Mucosa of descending colon (tissue), 3 donors: ENCODE measurements at regions not wholly inside any gene's neighbourhood (a gene's known extent, or its start where the extent isn't known, plus 50 kb on each side); places are given as distances from the start of the nearest gene placed in this dataset.
"Not testable (repeated sequence)": the region's sequence is repeated elsewhere in the genome, so short reads cannot be mapped to it uniquely, and the experiment has no call there.

Experiments used
- ATAC-seq: fragments of 200-7000 bp; cut with Tn5 transposase; one replicate; pipeline ENCODE4 v1.9.1; 2020; ENCODE audit warnings: mild to moderate bottlenecking, moderate library complexity
- DNase-seq, 3 donors: peaks; one replicate each; pipeline ENCODE4 v3.0.0-alpha.2; 2020
- H3K36me3 ChIP-seq: fragments of 200-600 bp; one replicate; pipeline ENCODE4 v1.8.0; 2021; ENCODE audit warnings: low read depth, mild to moderate bottlenecking
- H3K4me1 ChIP-seq: fragments of 200-600 bp; one replicate; pipeline ENCODE4 v1.8.0; 2021; ENCODE audit warnings: low read depth, mild to moderate bottlenecking
- H3K4me3 ChIP-seq: fragments of 200-600 bp; one replicate; pipeline ENCODE4 v1.8.0; 2021; ENCODE audit warnings: mild to moderate bottlenecking
- H3K9me3 ChIP-seq: fragments of 200-600 bp; one replicate; pipeline ENCODE4 v1.8.0; 2021; ENCODE audit warnings: mild to moderate bottlenecking
- intact Hi-C, 2 donors: fragments of 100-400 bp; cut with DNase I in 1 of 2; cut with micrococcal nuclease in 1 of 2; formaldehyde crosslinking; loops; one replicate each; pipeline versions ENCODE4 v1.11.0 to v1.11.1; 2022; cut with DNase I, micrococcal nuclease
- TF ChIP-seq, protein P1 (sequence below): fragments of 200-600 bp; IDR thresholded peaks from one replicate; pipeline ENCODE4 v1.8.0; 2022; ENCODE audit warnings: antibody characterized with exemption, mild to moderate bottlenecking
- donor health status: DM: no; HTN: no; CAD: no; lungs with moderate emphysema.
- donor health status: DM: no; HTN: no; CAD: no.
- donor health status: DM: no; HTN: yes; CAD: no.

GRCh38 chr3:8317661-8318649 is 183.7 kb upstream of the LMCD1 start:
- DNase-seq: no peak
- TF ChIP-seq, protein P1, sequence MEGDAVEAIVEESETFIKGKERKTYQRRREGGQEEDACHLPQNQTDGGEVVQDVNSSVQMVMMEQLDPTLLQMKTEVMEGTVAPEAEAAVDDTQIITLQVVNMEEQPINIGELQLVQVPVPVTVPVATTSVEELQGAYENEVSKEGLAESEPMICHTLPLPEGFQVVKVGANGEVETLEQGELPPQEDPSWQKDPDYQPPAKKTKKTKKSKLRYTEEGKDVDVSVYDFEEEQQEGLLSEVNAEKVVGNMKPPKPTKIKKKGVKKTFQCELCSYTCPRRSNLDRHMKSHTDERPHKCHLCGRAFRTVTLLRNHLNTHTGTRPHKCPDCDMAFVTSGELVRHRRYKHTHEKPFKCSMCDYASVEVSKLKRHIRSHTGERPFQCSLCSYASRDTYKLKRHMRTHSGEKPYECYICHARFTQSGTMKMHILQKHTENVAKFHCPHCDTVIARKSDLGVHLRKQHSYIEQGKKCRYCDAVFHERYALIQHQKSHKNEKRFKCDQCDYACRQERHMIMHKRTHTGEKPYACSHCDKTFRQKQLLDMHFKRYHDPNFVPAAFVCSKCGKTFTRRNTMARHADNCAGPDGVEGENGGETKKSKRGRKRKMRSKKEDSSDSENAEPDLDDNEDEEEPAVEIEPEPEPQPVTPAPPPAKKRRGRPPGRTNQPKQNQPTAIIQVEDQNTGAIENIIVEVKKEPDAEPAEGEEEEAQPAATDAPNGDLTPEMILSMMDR: no peak
- H3K36me3 ChIP-seq: no peaks in the 10 kb centered on the region
- ATAC-seq: no peak
- no peaks in the 10 kb centered on the region for H3K4me1 ChIP-seq
- intact Hi-C loops: no loop called here
- H3K9me3 ChIP-seq: no peaks in the 10 kb centered on the region
- no peak overlapping the region for H3K4me3 ChIP-seq

GRCh38 chr3:8319935-8320634 is 181.5 kb upstream of the LMCD1 start:
- Histone ChIP-seq H3K36me3 (no peaks in the 10 kb centered on the region), H3K4me3 (no peak overlapping the region), H3K9me3 (no peaks in the 10 kb centered on the region), H3K4me1 (no peaks in the 10 kb centered on the region)
- TF ChIP-seq, protein P1: no peak
- intact Hi-C loops: no loop called here
- no peak for DNase-seq
- no peak for ATAC-seq

- no peak for ATAC-seq
- TF ChIP-seq, protein P1: no peak
Observed at GRCh38 chr3:8320711-8321458, 180.7 kb upstream of the LMCD1 start.

GRCh38 chr3:8324747-8325146 is 176.9 kb upstream of the LMCD1 start:
- Histone ChIP-seq H3K36me3 (no peaks in the 10 kb centered on the region), H3K9me3 (no peaks in the 10 kb centered on the region), H3K4me1 (no peaks in the 10 kb centered on the region), H3K4me3 (no peak overlapping the region)
- TF ChIP-seq, protein P1: no peak
- ATAC-seq: peak; percentile 39
- DNase-seq: peak in 2 of 3 donors; percentile 35 to 43
- intact Hi-C loops: no loop called here

More at GRCh38 chr3:8320711-8321458, 180.7 kb upstream of the LMCD1 start:
- intact Hi-C loops: no loop called here
- Histone ChIP-seq H3K36me3 (no peaks in the 10 kb centered on the region), H3K4me3 (no peak overlapping the region), H3K9me3 (no peaks in the 10 kb centered on the region), H3K4me1 (no peaks in the 10 kb centered on the region)
- DNase-seq: no peak

DNA sequence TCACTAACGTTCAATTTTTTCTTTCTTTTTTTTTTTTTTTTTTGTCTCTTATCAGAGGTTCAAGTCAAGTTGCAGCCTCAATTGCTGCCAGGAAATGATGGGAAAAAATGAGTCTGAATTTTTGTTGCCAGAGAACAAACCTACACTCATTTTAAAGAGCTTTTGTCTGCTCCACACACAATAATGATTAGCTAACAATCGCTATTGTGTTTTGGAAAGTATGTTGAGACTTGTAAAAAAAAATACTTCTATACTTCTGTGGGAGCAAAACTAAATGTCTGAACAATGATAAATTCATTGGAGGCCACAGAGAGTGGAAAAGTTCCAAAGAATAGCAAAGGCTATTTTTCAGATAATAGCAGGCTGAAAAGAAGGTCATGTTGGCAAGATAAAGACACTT is 176.3 kb upstream of the LMCD1 start:
- Histone ChIP-seq H3K4me3 (no peak overlapping the region), H3K9me3 (no peaks in the 10 kb centered on the region), H3K36me3 (no peaks in the 10 kb centered on the region), H3K4me1 (no peaks in the 10 kb centered on the region)
- TF ChIP-seq, protein P1: no peak
- intact Hi-C loops: no loop called here
- ATAC-seq (no peak), DNase-seq (no peak)

DNA sequence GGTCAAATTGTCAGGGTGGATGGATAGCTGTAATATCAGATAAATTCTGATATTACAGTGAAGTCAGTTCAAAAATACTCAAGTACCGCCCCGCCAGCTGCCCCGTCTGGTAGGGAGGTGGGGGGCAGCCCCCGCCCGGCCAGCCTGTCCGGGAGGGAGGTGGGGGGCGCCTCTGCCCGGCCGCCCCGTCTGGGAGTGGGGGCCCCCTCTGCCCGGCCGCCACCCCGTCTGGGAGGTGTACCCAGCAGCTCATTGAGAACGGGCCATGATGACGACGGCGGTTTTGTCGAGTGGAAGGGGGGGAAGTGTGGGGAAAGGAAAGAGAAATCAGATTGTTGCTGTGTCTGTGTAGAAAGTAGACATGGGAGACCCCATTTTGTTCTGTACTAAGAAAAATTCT is 175.8 kb upstream of the LMCD1 start:
- peak in 1 of 3 donors; percentile 41 for DNase-seq
- intact Hi-C loops, H3K4me1 ChIP-seq, H3K9me3 ChIP-seq, H3K4me3 ChIP-seq, ATAC-seq, H3K36me3 ChIP-seq: not testable (repeated sequence)
